H1 (cell line): ENCODE measurements at regions not wholly inside any gene's neighbourhood (a gene's known extent, or its start where the extent isn't known, plus 50 kb on each side); places are given as distances from the start of the nearest gene placed in this dataset.

Experiments
- CTCF ChIA-PET: fragments of 300-600 bp; sonication (Branson Sonifier 250); formaldehyde crosslinking; loops from one replicate; lab custom pipeline; 2021; ENCODE audit not compliant: partially characterized antibody; lab: Charles Lee
- POLR2A ChIA-PET: fragments of 300-600 bp; sonication (Branson Sonifier 250); formaldehyde crosslinking; loops from one replicate; lab custom pipeline; 2021; ENCODE audit warnings: inconsistent platforms; ENCODE audit not compliant: partially characterized antibody; lab: Charles Lee
- DNase-seq, 2 experiments: peaks; one replicate each; pipeline versions ENCODE4 v3.0.0 to v3.0.0-alpha.2; 2010 to 2022; ENCODE audit warnings: low spot score in 2 of 2, low read depth in 1 of 2, mixed read lengths in 1 of 2
- FAIRE-seq: peaks from 2 replicates; lab custom pipeline; 2011; peaks lifted over from hg19 to GRCh38; lab: Jason Lieb, UNC
- H2AFZ ChIP-seq: 2 replicates; pipeline ENCODE4 v1.8.1; 2012; ENCODE audit warnings: low read length, inconsistent platforms
- H2AK5ac ChIP-seq: 2 replicates; pipeline ENCODE4 v1.6.1; 2013; ENCODE audit warnings: low read depth, low read length
- H2BK120ac ChIP-seq: replicated peaks from 2 replicates; pipeline ENCODE3; 2013; ENCODE audit warnings: low read depth, low read length, inconsistent platforms
- H2BK12ac ChIP-seq: 2 replicates; pipeline ENCODE4 v1.6.1; 2013; ENCODE audit warnings: low read depth, low read length
- H2BK15ac ChIP-seq: 2 replicates; pipeline ENCODE4 v1.6.1; 2013; ENCODE audit warnings: low read length
- H2BK20ac ChIP-seq: 2 replicates; pipeline ENCODE4 v1.6.1; 2013; ENCODE audit warnings: low read length
- H2BK5ac ChIP-seq: 2 replicates; pipeline ENCODE4 v1.6.1; 2013; ENCODE audit warnings: low read depth, low read length
- H3K14ac ChIP-seq: 2 replicates; pipeline ENCODE4 v1.6.1; 2013; ENCODE audit warnings: inconsistent platforms; ENCODE audit not compliant: insufficient read length
- H3K18ac ChIP-seq: 2 replicates; pipeline ENCODE4 v1.6.1; 2013; ENCODE audit warnings: low read length; ENCODE audit errors: extremely low read depth
- H3K23ac ChIP-seq: 2 replicates; pipeline ENCODE4 v1.6.1; 2013; ENCODE audit warnings: inconsistent platforms; ENCODE audit not compliant: insufficient read length
- H3K23me2 ChIP-seq: 2 replicates; pipeline ENCODE4 v1.6.1; 2013; ENCODE audit warnings: low read depth, low read length
- H3K27ac ChIP-seq: 2 replicates; pipeline ENCODE4 v1.6.1; 2011; ENCODE audit warnings: low read depth, low read length, inconsistent platforms
- H3K27me3 ChIP-seq, 4 experiments: replicated peaks in 1 of 4; 1 replicate in 1 of 4; 2 replicates in 3 of 4; pipeline versions ENCODE4 v1.6.1 to v1.8.1; 2011 to 2013; ENCODE audit warnings: low read length in 3 of 4, mild to moderate bottlenecking in 3 of 4, inconsistent platforms in 2 of 4, mixed read lengths in 2 of 4, moderate library complexity in 1 of 4; ENCODE audit not compliant: control insufficient read depth in 3 of 4, insufficient read depth in 3 of 4; ENCODE audit errors: extremely low read depth in 1 of 4
- H3K36me3 ChIP-seq, 4 experiments: 2 replicates each; pipeline versions ENCODE4 v1.6.1 to v1.8.1; 2011 to 2013; ENCODE audit warnings: mild to moderate bottlenecking in 4 of 4, low read length in 3 of 4, moderate library complexity in 2 of 4, control low read depth in 1 of 4, inconsistent platforms in 1 of 4; ENCODE audit not compliant: insufficient read depth in 4 of 4, control insufficient read depth in 2 of 4
- H3K4ac ChIP-seq: replicated peaks from 2 replicates; pipeline ENCODE3; 2013; ENCODE audit warnings: low read length, low read depth, mixed read lengths, inconsistent platforms; ENCODE audit not compliant: insufficient read length
- H3K4me1 ChIP-seq, 4 experiments: replicated peaks in 1 of 4; 1 replicate in 1 of 4; 2 replicates in 3 of 4; pipeline versions ENCODE4 v1.6.1 to v1.8.1; 2011 to 2013; ENCODE audit warnings: low read length in 3 of 4, inconsistent platforms in 2 of 4, mixed read lengths in 1 of 4; ENCODE audit not compliant: insufficient read depth in 4 of 4, control insufficient read depth in 3 of 4
- H3K4me2 ChIP-seq, 2 experiments: 2 replicates each; pipeline versions ENCODE4 v1.6.1 to v1.8.1; 2011 to 2013; ENCODE audit warnings: low read depth in 2 of 2, low read length in 2 of 2, control low read depth in 1 of 2, inconsistent platforms in 1 of 2, mild to moderate bottlenecking in 1 of 2; ENCODE audit not compliant: insufficient read depth in 1 of 2
- H3K4me3 ChIP-seq, 4 experiments: fragments of 200-600, 300-600 bp in 1 of 4; sonication (generic), shearing (Covaris generic), sonication (Bioruptor Twin) in 1 of 4; 2 replicates each; pipeline versions ENCODE4 v1.5.1 to v1.8.1; 2011 to 2016; ENCODE audit warnings: low read length in 4 of 4, low read depth in 3 of 4, control low read depth in 2 of 4, inconsistent platforms in 2 of 4, mild to moderate bottlenecking in 2 of 4, mixed read lengths in 1 of 4, moderate library complexity in 1 of 4; ENCODE audit not compliant: insufficient read depth in 2 of 4; ENCODE audit errors: extremely low read depth in 1 of 4
- H3K56ac ChIP-seq: replicated peaks from 2 replicates; pipeline ENCODE3; 2013; ENCODE audit warnings: low read depth, mild to moderate bottlenecking, mixed read lengths, low read length, inconsistent platforms; ENCODE audit not compliant: insufficient read length
- H3K79me1 ChIP-seq: 2 replicates; pipeline ENCODE4 v1.6.1; 2013; ENCODE audit warnings: low read depth, low read length, control low read depth
- H3K79me2 ChIP-seq, 2 experiments: 2 replicates each; pipeline versions ENCODE4 v1.6.1 to v1.8.1; 2012 to 2013; ENCODE audit warnings: low read length in 2 of 2, mild to moderate bottlenecking in 2 of 2, inconsistent platforms in 1 of 2; ENCODE audit not compliant: insufficient read depth in 2 of 2, control insufficient read depth in 1 of 2
- H3K9ac ChIP-seq, 4 experiments: replicated peaks in 1 of 4; 1 replicate in 1 of 4; 2 replicates in 3 of 4; pipeline versions ENCODE4 v1.6.1 to v1.8.1; 2011 to 2013; ENCODE audit warnings: low read depth in 3 of 4, low read length in 3 of 4, control low read depth in 2 of 4, mild to moderate bottlenecking in 2 of 4, moderate library complexity in 2 of 4, inconsistent platforms in 1 of 4; ENCODE audit errors: extremely low read depth in 1 of 4
- H3K9me3 ChIP-seq, 2 experiments: 2 replicates each; pipeline versions ENCODE4 v1.6.1 to v1.8.1; 2012 to 2013; ENCODE audit warnings: mild to moderate bottlenecking in 2 of 2, moderate library complexity in 2 of 2, control low read depth in 1 of 2, inconsistent platforms in 1 of 2, low read depth in 1 of 2, low read length in 1 of 2, mixed read lengths in 1 of 2; ENCODE audit not compliant: insufficient read depth in 2 of 2
- H4K20me1 ChIP-seq, 2 experiments: replicated peaks in 1 of 2; 2 replicates each; pipeline versions ENCODE3 to v1.8.1; 2011 to 2013; ENCODE audit warnings: inconsistent platforms in 2 of 2, low read length in 2 of 2, mild to moderate bottlenecking in 1 of 2; ENCODE audit not compliant: insufficient read depth in 2 of 2, control insufficient read depth in 1 of 2
- H4K5ac ChIP-seq: 2 replicates; pipeline ENCODE4 v1.6.1; 2013; ENCODE audit warnings: low read length, low read depth, mixed read lengths, inconsistent platforms; ENCODE audit not compliant: insufficient read length
- H4K8ac ChIP-seq: 2 replicates; pipeline ENCODE4 v1.8.0; 2013; ENCODE audit warnings: mild to moderate bottlenecking, moderate library complexity, low read length, inconsistent platforms; ENCODE audit not compliant: insufficient read depth; ENCODE audit errors: extremely low read depth
- H4K91ac ChIP-seq: replicated peaks from 2 replicates; pipeline ENCODE3; 2013; ENCODE audit warnings: low read length, mixed read lengths, inconsistent platforms; ENCODE audit not compliant: insufficient read length
- ATF2 ChIP-seq: IDR thresholded peaks from 2 replicates; pipeline ENCODE4 v1.6.1; 2012; ENCODE audit warnings: low read length, inconsistent platforms
- BACH1 ChIP-seq: IDR thresholded peaks from 2 replicates; pipeline ENCODE4 v1.6.1; 2012; ENCODE audit warnings: low read length, improper control_type of control experiment
- PHF8 ChIP-seq: fragments of 200-600 bp; sonication (generic); conservative IDR thresholded peaks from 2 replicates; pipeline ENCODE4 v1.7.1; 2012; ENCODE audit warnings: low read depth, mild to moderate bottlenecking, inconsistent platforms, low read length, moderate library complexity
- RXRA ChIP-seq: IDR thresholded peaks from 2 replicates; pipeline ENCODE4 v1.6.1; 2011; ENCODE audit warnings: low read depth, mild to moderate bottlenecking, low read length, moderate library complexity; ENCODE audit not compliant: insufficient read depth
- SAP30 ChIP-seq: fragments of 300-600 bp; sonication (generic); IDR thresholded peaks from 2 replicates; pipeline ENCODE4 v1.7.1; 2012; ENCODE audit warnings: low read length, moderate library complexity, mild to moderate bottlenecking, inconsistent platforms; ENCODE audit not compliant: insufficient read depth, insufficient replicate concordance
- TAF1 ChIP-seq: IDR thresholded peaks from 2 replicates; pipeline ENCODE4 v1.6.1; 2011; ENCODE audit warnings: mild to moderate bottlenecking, low read depth, low read length
- TCF12 ChIP-seq: IDR thresholded peaks from 2 replicates; pipeline ENCODE4 v1.6.1; 2011; ENCODE audit warnings: low read depth, mild to moderate bottlenecking, low read length
- WGBS, 2 experiments: shearing (Covaris generic) in 1 of 2; methylation state at CpG; one replicate each; pipeline versions ENCODE4 v1.1.6 to v1.1.7; 2013 to 2015; ENCODE audit warnings: low lambda C conversion rate in 2 of 2, mixed read lengths in 2 of 2, inconsistent platforms in 1 of 2, low coverage in 1 of 2, missing lambda C conversion rate in 1 of 2; ENCODE audit not compliant: insufficient replicate concordance in 2 of 2, insufficient coverage in 1 of 2, insufficient read length in 1 of 2; ENCODE audit errors: extremely low coverage in 1 of 2, missing lambda C conversion rate in 1 of 2; 5-methylcytosine and 5-hydroxymethylcytosine counted together

DNA sequence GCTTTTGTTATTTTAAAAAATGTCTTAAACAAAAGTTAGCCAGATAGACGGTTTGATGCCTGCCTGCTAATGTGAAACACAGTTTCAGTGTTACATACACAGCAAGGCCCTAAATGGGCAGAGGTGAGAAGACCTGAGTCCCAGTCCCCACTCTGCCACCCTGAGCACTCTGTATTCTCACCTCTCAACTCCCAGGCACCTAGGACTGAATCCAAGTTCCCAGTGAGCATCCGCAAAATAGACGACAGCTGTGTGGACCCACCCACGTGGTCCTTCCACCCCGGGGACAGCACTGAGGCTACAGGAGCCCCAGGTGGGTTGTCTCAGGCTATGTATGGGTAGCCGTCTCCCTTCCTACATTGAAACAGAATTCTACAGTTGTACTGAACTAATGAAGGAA lies 111.5 kb downstream of the RPL27A start:
- no peak overlapping the region for H3K23ac ChIP-seq
- POLR2A ChIA-PET: interaction anchor here (0.7 to 2.6 kb wide), 8 partner anchors 13 to 111 kb away, joined by 3 to 8 read pairs (median 4); a partner anchor contains a TSS
- no peak overlapping the region for H4K91ac ChIP-seq
- no peaks in the 10 kb centered on the region for H3K36me3 ChIP-seq
- no peak overlapping the region for H2BK20ac ChIP-seq
- H3K27me3 ChIP-seq: no peaks in the 10 kb centered on the region
- no peak overlapping the region for H2BK12ac ChIP-seq
- H4K5ac ChIP-seq: no peak overlapping the region
- no peak overlapping the region for H2BK5ac ChIP-seq
- no peak overlapping the region for H3K4me3 ChIP-seq
- WGBS, 2 experiments: 85% methylated on average over 6 of the region's 6 CpGs; no CpG with 5 or more reads in 1 of the 2 experiments
- H3K4me1 ChIP-seq: peaks cover 0 to 4% (median 0%) of the 10 kb centered on the region in 4 experiments; a peak in 4 of 7 replicates
- no peak overlapping the region for H2AFZ ChIP-seq
- H3K9ac ChIP-seq: no peak overlapping the region
- no peak overlapping the region for H2BK15ac ChIP-seq
- H3K56ac ChIP-seq: no peak overlapping the region
- H3K18ac ChIP-seq: no peak overlapping the region
- peaks cover 3% of the 10 kb centered on the region; the same call in 1 of the 2 replicates for H3K79me1 ChIP-seq
- no peak overlapping the region for H2BK120ac ChIP-seq
- H3K4ac ChIP-seq: no peak overlapping the region
- DNase-seq (no peak), FAIRE-seq (no peak)
- H4K20me1 ChIP-seq: no peaks in the 10 kb centered on the region
- CTCF ChIA-PET: interaction anchor here (0.6 to 2.6 kb wide), 4 partner anchors 11 to 36 kb away, joined by 3 to 16 read pairs (median 5); no protein-coding TSS in a partner anchor
- H3K9me3 ChIP-seq: no peaks in the 10 kb centered on the region
- no peak overlapping the region for H3K27ac ChIP-seq
- no peaks in the 10 kb centered on the region for H3K79me2 ChIP-seq
- H2AK5ac ChIP-seq: no peak overlapping the region
- no peak overlapping the region for H3K4me2 ChIP-seq
- no peak overlapping the region for H4K8ac ChIP-seq
- no peaks in the 10 kb centered on the region for H3K23me2 ChIP-seq
- no peak overlapping the region for H3K14ac ChIP-seq
- TF ChIP-seq ATF2 (no peak), TAF1 (no peak), BACH1 (no peak), TCF12 (no peak), SAP30 (no peak), RXRA (no peak), PHF8 (no peak)
